Pancreas (tissue), 10 donors: ENCODE measurements at regions not wholly inside any gene's neighbourhood (a gene's known extent, or its start where the extent isn't known, plus 50 kb on each side); places are given as distances from the start of the nearest gene placed in this dataset.

Source experiments
- ATAC-seq, 4 donors: fragments of 200-7000 bp; cut with Tn5 transposase; one replicate each; pipeline versions ENCODE4 v1.8.0 to v1.9.1; 2020; ENCODE audit warnings: mild to moderate bottlenecking in 4 of 4, moderate library complexity in 4 of 4
- DNase-seq, 6 donors: peaks; one replicate each; pipeline ENCODE4 v3.0.0-alpha.2; 2020
- FAIRE-seq: peaks from 2 replicates; lab custom pipeline; 2012; peaks lifted over from hg19 to GRCh38; lab: Jason Lieb, UNC
- H3K27ac ChIP-seq, 4 donors: fragments of 200-600 bp; sonication (generic); 1 replicate in 3 of 4; 2 replicates in 1 of 4; pipeline versions ENCODE4 v1.5.0 to v1.8.0; 2020
- H3K27me3 ChIP-seq, 4 donors: fragments of 200-600 bp; one replicate each; pipeline ENCODE4 v1.8.0; 2021
- H3K36me3 ChIP-seq, 3 donors: fragments of 200-600 bp; sonication (generic) in 1 of 3; one replicate each; pipeline versions ENCODE4 v1.5.0 to v1.8.0; 2020 to 2021
- H3K4me1 ChIP-seq, 3 donors: fragments of 200-600 bp; one replicate each; pipeline ENCODE4 v1.8.0; 2021
- H3K4me3 ChIP-seq, 4 donors: fragments of 200-600 bp; sonication (generic) in 2 of 4; one replicate each; pipeline versions ENCODE4 v1.5.0 to v1.8.0; 2020 to 2021
- H3K9me3 ChIP-seq, 4 donors: fragments of 200-600 bp; one replicate each; pipeline ENCODE4 v1.8.0; 2021
- CTCF ChIP-seq, 4 donors: fragments of 200-600 bp; sonication (generic) in 3 of 4; IDR thresholded peaks; one replicate each; pipeline versions ENCODE4 v1.5.0 to v1.8.0; 2021; ENCODE audit warnings: antibody characterized with exemption in 4 of 4
- WGBS, 2 donors: extraction: QIAGEN DNeasy Blood & Tissue Kit; methylation state at CpG; one replicate each; pipeline ENCODE4 v1.1.7; 2013; 5-methylcytosine and 5-hydroxymethylcytosine counted together
- intact Hi-C, 3 donors: fragments of 100-400 bp; cut with DNase I; formaldehyde crosslinking; loops; one replicate each; pipeline versions ENCODE4 v1.11.1 to v1.14.2; 2022
- donor health status: healthy with polysubstance abuse.
- donor health status: DM: no; HTN: no; CAD: no; lungs with moderate emphysema.
- donor health status: DM: no; HTN: no; CAD: no.
- donor health status: control.
- donor health status: control.
- donor health status: Bipolar disorder and iron deficiency.
- donor health status: DM: yes; HTN: yes; CAD: no.
- donor health status: DM: no; HTN: no; CAD: no.
- donor health status: DM: no; HTN: no; CAD: no.
- donor health status: DM: yes; HTN: yes; CAD: no.

- intact Hi-C loops: no loop called here
- Histone ChIP-seq H3K4me1 (no peaks in the 10 kb centered on the region), H3K36me3 (no peaks in the 10 kb centered on the region), H3K9me3 (no peaks in the 10 kb centered on the region), H3K27ac (no peak overlapping the region), H3K27me3 (no peaks in the 10 kb centered on the region), H3K4me3 (no peak overlapping the region)
- DNase-seq (no peak), ATAC-seq (no peak), FAIRE-seq (no peak)
- WGBS, 2 donors: 48 to 54% methylated on average over 12 of the region's 12 CpGs
- no peak for TF ChIP-seq CTCF (IDR thresholded peaks at IDR 0.05)
These were observed 265.1 kb downstream of the ZEB1 start for GRCh38 chr10:31584098-31584631.

GRCh38 chr10:31583293-31583692, 264.3 kb downstream of the ZEB1 start:
- no peak overlapping the region for H3K27ac ChIP-seq

GRCh38 chr10:31582365-31583052, 263.5 kb downstream of the ZEB1 start:
- TF ChIP-seq CTCF (IDR thresholded peaks at IDR 0.05): no peak
- intact Hi-C loops: no loop called here
- H3K36me3 ChIP-seq: no peaks in the 10 kb centered on the region
- 49 to 62% methylated on average over 8 of the region's 8 CpGs for whole genome bisulfite sequencing, 2 donors
- H3K27me3 ChIP-seq: no peaks in the 10 kb centered on the region
- no peaks in the 10 kb centered on the region for H3K4me1 ChIP-seq
- FAIRE-seq: no peak
- no peak overlapping the region for H3K4me3 ChIP-seq
- no peaks in the 10 kb centered on the region for H3K9me3 ChIP-seq
- peak in 3 of 4 donors; percentile 25 to 48 (median 40) for ATAC-seq
- no peak for DNase-seq
- no peak overlapping the region for H3K27ac ChIP-seq

More at GRCh38 chr10:31583293-31583692, 264.3 kb downstream of the ZEB1 start:
- intact Hi-C loops: no loop called here
- ATAC-seq (peak in 1 of 4 donors; percentile 16), FAIRE-seq (no peak), DNase-seq (no peak)
- H3K9me3 ChIP-seq: no peaks in the 10 kb centered on the region
- H3K27me3 ChIP-seq: no peaks in the 10 kb centered on the region
- no peaks in the 10 kb centered on the region for H3K36me3 ChIP-seq
- TF ChIP-seq CTCF (IDR thresholded peaks at IDR 0.05): no peak
- no peak overlapping the region for H3K4me3 ChIP-seq
- 64 to 69% methylated on average over 6 of the region's 6 CpGs for WGBS, 2 donors
- no peaks in the 10 kb centered on the region for H3K4me1 ChIP-seq

GRCh38 chr10:31581741-31582323, 262.8 kb downstream of the ZEB1 start:
- DNase-seq: no peak

More at GRCh38 chr10:31581741-31582323, 262.8 kb downstream of the ZEB1 start:
- Histone ChIP-seq H3K4me3 (no peak overlapping the region), H3K36me3 (no peaks in the 10 kb centered on the region), H3K27me3 (no peaks in the 10 kb centered on the region), H3K9me3 (no peaks in the 10 kb centered on the region), H3K27ac (no peak overlapping the region), H3K4me1 (no peaks in the 10 kb centered on the region)
- intact Hi-C loops: no loop called here
- TF ChIP-seq CTCF (IDR thresholded peaks at IDR 0.05): no peak
- 61 to 70% methylated on average over 9 of the region's 9 CpGs for WGBS, 2 donors
- ATAC-seq (peak in 2 of 4 donors; percentile 65 to 69), FAIRE-seq (no peak)
